OCI-M2 (cell line): ENCODE measurements at regions not wholly inside any gene's neighbourhood (a gene's known extent, or its start where the extent isn't known, plus 50 kb on each side); places are given as distances from the start of the nearest gene placed in this dataset.

Experiments used
- DNase-seq: peaks from one replicate; lab custom pipeline; 2025; ENCODE audit not compliant: unreplicated experiment; lab: John Stamatoyannopoulos, UW

GRCh38 chr12:62130834-62131552 lies 129.2 kb upstream of the USP15 start:
- DNase-seq = no peak

- no peak for DNase-seq
Observed at GRCh38 chr12:62133440-62133839, 126.8 kb upstream of the USP15 start.

- DNase-seq = no peak
Observed at GRCh38 chr12:62135553-62136200, 124.5 kb upstream of the USP15 start.

- DNase-seq = no peak
Observed at GRCh38 chr12:62136496-62136895, 123.7 kb upstream of the USP15 start.

GRCh38 chr12:62138527-62138926 lies 121.7 kb upstream of the USP15 start:
- no peak for DNase-seq

GRCh38 chr12:62146318-62146717 lies 113.9 kb upstream of the USP15 start:
- DNase-seq = no peak

GRCh38 chr12:62158013-62158412 lies 102.2 kb upstream of the USP15 start:
- DNase-seq = no peak

- DNase-seq = no peak
Observed at GRCh38 chr12:62158461-62159360, 101.5 kb upstream of the USP15 start.

DNA sequence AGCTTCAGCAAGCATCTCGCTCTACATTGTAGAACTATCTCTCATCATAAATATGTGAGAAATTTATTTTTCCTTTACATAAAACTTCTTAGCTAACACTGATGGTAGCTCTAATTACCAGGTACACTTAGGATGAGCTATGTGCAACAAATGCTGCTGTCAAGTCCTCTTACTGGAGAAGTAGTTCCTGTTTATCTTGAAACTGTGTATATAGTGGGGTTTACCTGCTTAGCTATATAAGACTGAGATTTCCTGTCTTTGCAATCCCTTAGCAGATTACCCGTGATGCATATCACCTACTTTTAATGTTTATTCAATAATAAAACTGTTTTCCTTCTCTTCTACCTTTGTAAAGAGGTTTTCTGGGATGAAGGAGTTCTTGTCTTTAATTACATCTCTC lies 98.0 kb upstream of the USP15 start:
- no peak for DNase-seq

DNA sequence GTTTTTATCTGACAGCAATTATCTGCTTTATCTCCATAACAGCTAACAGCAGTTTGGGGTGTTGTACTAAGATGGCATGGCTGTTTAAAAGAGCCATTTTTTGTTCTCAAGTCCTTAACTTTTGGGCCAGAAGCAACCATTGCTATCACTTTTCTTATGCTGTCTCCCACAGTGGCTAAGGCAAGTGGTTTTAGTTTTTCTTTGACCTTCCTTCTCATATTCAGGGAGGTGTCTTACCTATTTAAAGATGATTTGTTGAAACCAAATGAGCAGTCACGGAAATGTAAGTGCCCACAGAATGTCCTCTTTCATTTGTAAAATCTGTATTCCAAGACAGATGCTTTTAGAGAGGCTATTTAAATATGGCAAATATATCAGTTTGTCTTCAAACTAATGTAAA lies 96.8 kb upstream of the USP15 start:
- DNase-seq = no peak

- DNase-seq = no peak
Observed at GRCh38 chr12:62164036-62164435, 96.2 kb upstream of the USP15 start.

GRCh38 chr12:62166525-62166924 lies 93.7 kb upstream of the USP15 start:
- DNase-seq = no peak

DNA sequence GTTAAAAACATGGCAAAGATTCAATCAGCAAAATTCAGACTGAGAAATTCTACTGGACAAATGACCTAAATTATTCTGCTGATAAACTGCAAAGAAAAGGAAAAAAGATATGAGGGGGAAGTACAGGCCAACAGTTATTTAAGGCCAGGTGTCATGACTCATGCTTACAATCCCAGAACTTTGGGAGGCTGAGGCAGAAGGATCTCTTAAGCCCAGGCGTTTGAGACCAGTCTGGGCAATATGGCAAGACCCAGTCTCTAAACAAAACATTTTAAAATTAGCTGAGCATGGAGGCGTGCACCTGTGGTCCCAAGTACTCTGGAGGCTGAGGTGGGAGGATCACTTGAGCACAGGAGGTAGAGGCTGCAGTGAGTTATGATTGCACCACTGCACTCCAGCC lies 91.8 kb upstream of the USP15 start:
- DNase-seq = no peak

GRCh38 chr12:62170241-62170640 lies 90.0 kb upstream of the USP15 start:
- DNase-seq = no peak

DNA sequence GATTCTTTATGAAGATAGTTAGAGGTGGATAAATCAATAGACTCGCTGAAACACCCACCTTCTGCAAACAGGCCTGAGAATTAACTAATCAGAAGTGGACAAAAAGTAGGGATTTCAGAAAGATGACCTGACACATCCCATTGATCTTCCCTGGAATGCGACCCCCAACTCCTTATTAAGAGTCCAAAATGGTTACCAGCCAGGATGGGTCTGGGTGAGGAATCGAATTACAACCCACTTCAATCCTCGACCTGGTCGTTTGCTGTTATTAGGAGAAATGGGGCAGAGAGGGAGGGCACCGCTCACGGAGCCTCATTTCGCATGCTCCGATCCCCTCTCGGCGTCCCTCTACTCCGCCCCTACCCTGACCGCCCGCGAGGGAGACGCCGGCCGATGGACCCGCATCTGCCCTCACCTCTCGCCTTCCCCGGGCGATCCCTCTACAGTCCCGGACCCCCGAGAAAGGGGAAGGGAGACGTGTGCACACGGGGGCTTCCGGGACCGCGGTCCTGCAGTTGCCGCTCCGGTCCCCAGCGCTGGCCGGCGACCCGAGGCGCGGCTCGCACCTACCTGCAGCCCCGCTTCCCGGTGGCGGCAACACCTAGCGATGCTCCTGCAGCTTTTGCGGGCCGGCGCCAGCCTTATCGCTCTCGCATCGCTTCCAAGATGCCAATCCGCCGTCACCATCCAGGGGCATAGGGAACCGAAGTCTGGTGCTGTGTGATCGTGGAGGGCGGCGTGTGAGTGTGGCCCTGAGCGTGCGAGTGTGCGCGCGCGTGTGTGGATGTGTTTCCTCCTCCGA lies 69.3 kb upstream of the USP15 start:
- no peak for DNase-seq

DNA sequence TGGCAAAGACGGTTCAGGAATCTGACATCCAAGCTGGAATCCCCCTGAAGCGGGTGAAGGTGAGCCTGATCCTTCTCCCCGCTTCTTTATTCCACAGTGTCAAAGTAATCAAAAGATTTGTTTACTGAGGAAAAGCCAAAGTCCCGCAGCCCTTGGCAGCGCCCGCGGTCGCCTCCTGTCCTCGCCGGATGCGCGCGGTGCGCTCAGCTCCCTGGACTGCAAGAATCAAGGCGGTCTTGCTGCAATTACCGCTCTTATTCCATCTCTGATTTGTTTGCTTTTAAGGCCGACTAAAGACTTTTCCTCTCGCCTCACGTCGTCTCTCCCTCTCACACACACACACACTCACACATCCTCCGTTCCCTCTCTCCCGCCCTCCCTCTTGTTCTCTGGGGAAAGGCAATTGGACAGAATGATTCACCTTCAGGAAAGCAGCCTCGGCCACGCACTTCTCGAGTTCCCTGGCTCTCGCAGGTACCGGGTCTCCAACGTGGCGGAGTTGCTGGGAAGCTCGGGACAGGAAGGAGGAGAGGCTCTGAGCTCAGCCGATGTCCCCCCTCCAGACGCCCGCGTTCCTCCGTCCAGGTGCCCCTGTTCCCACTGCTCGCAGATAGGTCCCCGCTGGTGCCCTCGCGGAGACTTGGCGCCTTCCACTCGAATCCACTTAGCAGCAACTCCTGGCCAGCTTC lies 68.6 kb upstream of the USP15 start:
- DNase-seq = no peak

GRCh38 chr12:62192180-62192902 lies 67.9 kb upstream of the USP15 start:
- DNase-seq = peak; percentile 60

GRCh38 chr12:62192903-62193250 lies 67.3 kb upstream of the USP15 start:
- DNase-seq = no peak

- no peak for DNase-seq
Observed at GRCh38 chr12:62194031-62194430, 66.2 kb upstream of the USP15 start.

DNA sequence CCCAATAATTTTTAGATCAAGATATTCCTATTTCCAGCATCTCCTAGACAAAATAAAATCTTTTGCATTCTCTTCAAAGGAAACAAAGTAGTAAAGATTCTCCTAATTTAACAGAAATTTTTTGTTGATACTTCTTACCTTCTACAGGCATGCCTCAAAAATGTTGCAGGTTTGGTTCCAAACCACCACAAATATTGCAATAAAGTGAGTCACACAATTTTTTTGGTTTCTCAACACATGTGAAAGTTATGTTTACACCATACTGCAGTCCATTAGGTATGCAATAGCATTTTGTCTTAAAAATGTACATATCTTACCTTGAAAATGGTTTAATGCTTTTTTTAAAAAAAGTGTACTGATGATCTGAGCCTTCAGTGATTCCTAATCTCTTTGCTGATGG lies 65.6 kb upstream of the USP15 start:
- no peak for DNase-seq
